ENCODE measurements at regions not wholly inside any gene's neighbourhood (a gene's known extent, or its start where the extent isn't known, plus 50 kb on each side); places are given as distances from the start of the nearest gene placed in this dataset.
A peak's percentile ranks its signal among the peaks of the same experiment; 100 is the strongest.

GRCh38 chr11:116428638-116428975 is 344.2 kb downstream of the BUD13 start:
- Histone ChIP-seq H3K4me1 (ENCODE audit: control insufficient read depth, extremely low read depth, insufficient read depth, low read length) (no peaks in the 10 kb centered on the region), H2AFZ (ENCODE audit: low read length) (no peak overlapping the region), H3K4me3 (replicated peaks in 1 of 4; ENCODE audit: control extremely low read depth in 1 of 4, insufficient read depth in 1 of 4, low read depth in 3 of 4, low read length in 4 of 4) (no peak overlapping the region), H3K27ac (ENCODE audit: insufficient read depth, low read length) (no peak overlapping the region), H4K20me1 (ENCODE audit: control insufficient read depth, extremely low read depth, insufficient read depth, low read length) (no peaks in the 10 kb centered on the region), H3K36me3 (ENCODE audit: control insufficient read depth, insufficient read depth, low read length) (no peaks in the 10 kb centered on the region), H3K4me2 (ENCODE audit: extremely low read depth, insufficient read depth, low read length) (no peak overlapping the region), H3K9me3 (ENCODE audit: control insufficient read depth, insufficient read depth, low read depth, low read length) (no peaks in the 10 kb centered on the region), H3K79me2 (ENCODE audit: control insufficient read depth, insufficient read depth, low read length) (no peaks in the 10 kb centered on the region), H3K9ac (ENCODE audit: insufficient read depth, low read length) (no peak overlapping the region), H3K27me3 (ENCODE audit: control insufficient read depth, insufficient read depth, low read length) (no peaks in the 10 kb centered on the region)
- TF ChIP-seq CTCF (conservative IDR thresholded peaks at IDR 0.05 in 1 of 2, IDR thresholded peaks at IDR 0.05 in 1 of 2; ENCODE audit: low read depth in 1 of 2, low read length in 2 of 2) (no peak), EZH2 (IDR thresholded peaks at IDR 0.05; ENCODE audit: low read length, missing control alignments) (no peak)
- no peak for DNase-seq (ENCODE audit: low read depth in 2 of 2)

- Histone ChIP-seq H3K4me2 (ENCODE audit: extremely low read depth, insufficient read depth, low read length) (no peak overlapping the region), H3K27me3 (ENCODE audit: control insufficient read depth, insufficient read depth, low read length) (no peaks in the 10 kb centered on the region), H3K27ac (ENCODE audit: insufficient read depth, low read length) (no peak overlapping the region), H3K4me3 (replicated peaks in 1 of 4; ENCODE audit: control extremely low read depth in 1 of 4, insufficient read depth in 1 of 4, low read depth in 3 of 4, low read length in 4 of 4) (no peak overlapping the region), H3K36me3 (ENCODE audit: control insufficient read depth, insufficient read depth, low read length) (no peaks in the 10 kb centered on the region), H4K20me1 (ENCODE audit: control insufficient read depth, extremely low read depth, insufficient read depth, low read length) (no peaks in the 10 kb centered on the region), H3K79me2 (ENCODE audit: control insufficient read depth, insufficient read depth, low read length) (no peaks in the 10 kb centered on the region), H3K9ac (ENCODE audit: insufficient read depth, low read length) (no peak overlapping the region), H3K4me1 (ENCODE audit: control insufficient read depth, extremely low read depth, insufficient read depth, low read length) (no peaks in the 10 kb centered on the region), H3K9me3 (ENCODE audit: control insufficient read depth, insufficient read depth, low read depth, low read length) (no peaks in the 10 kb centered on the region), H2AFZ (ENCODE audit: low read length) (no peak overlapping the region)
- DNase-seq (ENCODE audit: low read depth in 2 of 2): peak in 1 of 2 donors; percentile 14
- no peak for TF ChIP-seq EZH2 (IDR thresholded peaks at IDR 0.05; ENCODE audit: low read length, missing control alignments)
- no peak for TF ChIP-seq CTCF (conservative IDR thresholded peaks at IDR 0.05 in 1 of 2, IDR thresholded peaks at IDR 0.05 in 1 of 2; ENCODE audit: low read depth in 1 of 2, low read length in 2 of 2)
Measured at GRCh38 chr11:116427903-116428637, 344.7 kb downstream of the BUD13 start.

GRCh38 chr11:116427337-116427902 is 345.4 kb downstream of the BUD13 start:
- Histone ChIP-seq H3K27ac (ENCODE audit: insufficient read depth, low read length) (no peak overlapping the region), H3K4me3 (replicated peaks in 1 of 4; ENCODE audit: control extremely low read depth in 1 of 4, insufficient read depth in 1 of 4, low read depth in 3 of 4, low read length in 4 of 4) (no peak overlapping the region)
- TF ChIP-seq CTCF (conservative IDR thresholded peaks at IDR 0.05 in 1 of 2, IDR thresholded peaks at IDR 0.05 in 1 of 2; ENCODE audit: low read depth in 1 of 2, low read length in 2 of 2) (no peak), EZH2 (IDR thresholded peaks at IDR 0.05; ENCODE audit: low read length, missing control alignments) (no peak)

More at GRCh38 chr11:116427337-116427902, 345.4 kb downstream of the BUD13 start:
- Histone ChIP-seq H3K4me1 (ENCODE audit: control insufficient read depth, extremely low read depth, insufficient read depth, low read length) (no peaks in the 10 kb centered on the region), H3K4me2 (ENCODE audit: extremely low read depth, insufficient read depth, low read length) (no peak overlapping the region), H3K9me3 (ENCODE audit: control insufficient read depth, insufficient read depth, low read depth, low read length) (no peaks in the 10 kb centered on the region), H3K79me2 (ENCODE audit: control insufficient read depth, insufficient read depth, low read length) (no peaks in the 10 kb centered on the region), H3K36me3 (ENCODE audit: control insufficient read depth, insufficient read depth, low read length) (no peaks in the 10 kb centered on the region), H3K27me3 (ENCODE audit: control insufficient read depth, insufficient read depth, low read length) (no peaks in the 10 kb centered on the region), H4K20me1 (ENCODE audit: control insufficient read depth, extremely low read depth, insufficient read depth, low read length) (no peaks in the 10 kb centered on the region), H3K9ac (ENCODE audit: insufficient read depth, low read length) (no peak overlapping the region), H2AFZ (ENCODE audit: low read length) (no peak overlapping the region)
- no peak for DNase-seq (ENCODE audit: low read depth in 2 of 2)
